Stimulated activated CD8-positive, alpha-beta memory T cell treated with anti-CD3 and anti-CD28 coated beads, Interleukin-4, amount 100 ng/mL, for 48 hours (primary cell): ENCODE measurements at regions not wholly inside any gene's neighbourhood (a gene's known extent, or its start where the extent isn't known, plus 50 kb on each side); places are given as distances from the start of the nearest gene placed in this dataset.

Experiments
- DNase-seq: peaks from one replicate; pipeline ENCODE4 v3.0.0-alpha.2; 2020

GRCh38 chr2:204187229-204188083 lies 250.9 kb downstream of the ICOS start:
- DNase-seq = no peak

GRCh38 chr2:204191574-204191973 lies 255.0 kb downstream of the ICOS start:
- no peak for DNase-seq

GRCh38 chr2:204195498-204195897 lies 258.9 kb downstream of the ICOS start:
- DNase-seq = no peak

GRCh38 chr2:204197336-204198005 lies 260.9 kb downstream of the ICOS start:
- DNase-seq = no peak

GRCh38 chr2:204199357-204199756 lies 262.8 kb downstream of the ICOS start:
- DNase-seq = no peak

- no peak for DNase-seq
Observed at GRCh38 chr2:204201507-204201906, 264.9 kb downstream of the ICOS start.

- DNase-seq = no peak
Observed at GRCh38 chr2:204202253-204202652, 265.7 kb downstream of the ICOS start.

- no peak for DNase-seq
Observed at GRCh38 chr2:204203704-204204103, 267.1 kb downstream of the ICOS start.

GRCh38 chr2:204205082-204205481 lies 268.5 kb downstream of the ICOS start:
- no peak for DNase-seq

- DNase-seq = no peak
Observed at GRCh38 chr2:204205538-204205937, 269.0 kb downstream of the ICOS start.

GRCh38 chr2:204207866-204208265 lies 271.3 kb downstream of the ICOS start:
- DNase-seq = no peak

GRCh38 chr2:204213588-204213987 lies 277.0 kb downstream of the ICOS start:
- no peak for DNase-seq

- DNase-seq = no peak
Observed at GRCh38 chr2:204218040-204218439, 281.5 kb downstream of the ICOS start.

- no peak for DNase-seq
Observed at GRCh38 chr2:204219196-204219595, 282.6 kb downstream of the ICOS start.

GRCh38 chr2:204220896-204221295 lies 284.3 kb downstream of the ICOS start:
- DNase-seq = no peak

GRCh38 chr2:204223046-204223445 lies 286.5 kb downstream of the ICOS start:
- no peak for DNase-seq

GRCh38 chr2:204223544-204223943 lies 287.0 kb downstream of the ICOS start:
- no peak for DNase-seq

- DNase-seq = no peak
Observed at GRCh38 chr2:204225671-204226073, 289.1 kb downstream of the ICOS start.

- DNase-seq = no peak
Observed at GRCh38 chr2:204226305-204226880, 289.8 kb downstream of the ICOS start.

GRCh38 chr2:204228169-204228886 lies 291.8 kb downstream of the ICOS start:
- no peak for DNase-seq

- DNase-seq = no peak
Observed at GRCh38 chr2:204234248-204234647, 297.7 kb downstream of the ICOS start.

GRCh38 chr2:204234879-204235278 lies 298.3 kb downstream of the ICOS start:
- DNase-seq = no peak

- DNase-seq = no peak
Observed at GRCh38 chr2:204237416-204237815, 300.9 kb downstream of the ICOS start.
